ENCODE measurements at regions not wholly inside any gene's neighbourhood (a gene's known extent, or its start where the extent isn't known, plus 50 kb on each side); places are given as distances from the start of the nearest gene placed in this dataset.

GRCh38 chr10:3435671-3436070 lies 263.1 kb upstream of the PITRM1 start:
- TF ChIP-seq SPI1 (IDR thresholded peaks at IDR 0.05; ENCODE audit: borderline replicate concordance, low read depth) (no peak), POLR2AphosphoS5 (IDR thresholded peaks at IDR 0.05; ENCODE audit: low read depth) (no peak), REST (IDR thresholded peaks at IDR 0.05; ENCODE audit: insufficient replicate concordance, low read depth) (no peak), GABPA (IDR thresholded peaks at IDR 0.05; ENCODE audit: low read depth) (no peak), CTCF (IDR thresholded peaks at IDR 0.05; ENCODE audit: insufficient read depth, low read length) (no peak)
- Histone ChIP-seq H3K27ac (replicated peaks) (no peak overlapping the region), H3K27me3 (ENCODE audit: insufficient read depth, poor library complexity, severe bottlenecking) (no peaks in the 10 kb centered on the region), H3K4me3 (replicated peaks; ENCODE audit: insufficient read depth, low read length) (no peak overlapping the region)
- DNase-seq (ENCODE audit: low read depth in 1 of 2, low spot score in 1 of 2), result no peak

DNA sequence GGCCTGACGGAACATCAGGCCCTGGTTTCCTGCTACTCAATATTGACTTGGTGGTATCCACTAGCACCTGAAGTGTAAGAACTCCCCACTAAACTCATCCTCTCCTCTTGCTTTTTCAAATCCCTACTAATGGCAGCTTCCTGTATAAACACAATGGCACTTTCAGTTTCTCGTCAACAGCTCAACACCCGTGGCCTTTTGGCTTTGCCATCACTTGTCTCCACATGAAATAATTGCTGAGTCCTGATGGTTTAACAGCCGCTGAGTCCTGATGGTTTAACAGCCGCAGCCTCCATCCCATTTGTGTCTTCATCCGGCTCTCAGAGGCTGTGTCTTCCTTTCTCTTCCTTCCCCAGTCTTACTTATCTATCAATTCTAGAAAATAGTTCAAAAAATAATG lies 261.4 kb upstream of the PITRM1 start:
- no peak for DNase-seq (ENCODE audit: low read depth in 1 of 2, low spot score in 1 of 2)
- TF ChIP-seq GABPA (IDR thresholded peaks at IDR 0.05; ENCODE audit: low read depth), result no peak
- no peak for TF ChIP-seq SPI1 (IDR thresholded peaks at IDR 0.05; ENCODE audit: borderline replicate concordance, low read depth)
- no peak for TF ChIP-seq REST (IDR thresholded peaks at IDR 0.05; ENCODE audit: insufficient replicate concordance, low read depth)
- no peak for TF ChIP-seq CTCF (IDR thresholded peaks at IDR 0.05; ENCODE audit: insufficient read depth, low read length)
- no peak for TF ChIP-seq POLR2AphosphoS5 (IDR thresholded peaks at IDR 0.05; ENCODE audit: low read depth)
- no peak overlapping the region for H3K27ac ChIP-seq (replicated peaks)
- no peak overlapping the region for H3K4me3 ChIP-seq (replicated peaks; ENCODE audit: insufficient read depth, low read length)
- no peaks in the 10 kb centered on the region for H3K27me3 ChIP-seq (ENCODE audit: insufficient read depth, poor library complexity, severe bottlenecking)

DNA sequence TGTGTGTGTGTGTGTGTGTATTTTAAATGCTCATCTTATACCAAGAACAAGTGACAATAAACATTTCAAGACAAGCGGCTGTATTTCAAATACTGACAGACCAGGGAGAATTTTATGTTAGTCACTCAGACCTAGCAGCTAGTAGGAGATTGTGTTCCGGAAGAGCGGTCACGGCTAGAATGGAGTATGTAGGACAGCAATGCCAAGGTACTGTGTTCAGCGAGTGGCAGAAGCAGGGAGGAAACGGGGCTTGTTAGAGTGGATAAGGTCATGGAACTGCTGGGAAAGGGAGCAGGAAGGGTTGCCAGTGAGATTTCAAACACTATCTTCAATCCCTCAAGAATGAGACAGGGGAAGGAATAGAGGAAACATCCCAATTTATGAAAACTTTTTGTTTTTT lies 260.5 kb upstream of the PITRM1 start:
- H3K27ac ChIP-seq (replicated peaks), result no peak overlapping the region
- no peak for DNase-seq (ENCODE audit: low read depth in 1 of 2, low spot score in 1 of 2)
- no peak overlapping the region for H3K4me3 ChIP-seq (replicated peaks; ENCODE audit: insufficient read depth, low read length)
- no peaks in the 10 kb centered on the region for H3K27me3 ChIP-seq (ENCODE audit: insufficient read depth, poor library complexity, severe bottlenecking)
- no peak for TF ChIP-seq POLR2AphosphoS5 (IDR thresholded peaks at IDR 0.05; ENCODE audit: low read depth)
- TF ChIP-seq CTCF (IDR thresholded peaks at IDR 0.05; ENCODE audit: insufficient read depth, low read length), result no peak
- TF ChIP-seq GABPA (IDR thresholded peaks at IDR 0.05; ENCODE audit: low read depth), result no peak
- TF ChIP-seq SPI1 (IDR thresholded peaks at IDR 0.05; ENCODE audit: borderline replicate concordance, low read depth), result no peak
- no peak for TF ChIP-seq REST (IDR thresholded peaks at IDR 0.05; ENCODE audit: insufficient replicate concordance, low read depth)
